CD14-positive monocyte (primary cell): ENCODE measurements at regions not wholly inside any gene's neighbourhood (a gene's known extent, or its start where the extent isn't known, plus 50 kb on each side); places are given as distances from the start of the nearest gene placed in this dataset.

ENCODE experiments used
- DNase-seq, 3 donors: peaks; one replicate each; pipeline ENCODE4 v3.0.0-alpha.2; 2011 to 2022
- H2AFZ ChIP-seq: 2 replicates; pipeline ENCODE4 v1.6.0; 2012; ENCODE audit warnings: mild to moderate bottlenecking, low read depth, low read length, inconsistent platforms; ENCODE audit not compliant: insufficient read depth, poor library complexity, severe bottlenecking
- H3K27ac ChIP-seq, 2 donors: 1 replicate in 1 of 2; 2 replicates in 1 of 2; pipeline ENCODE4 v1.5.1; 2012 to 2013; ENCODE audit warnings: low read length in 2 of 2, control low read depth in 1 of 2, inconsistent platforms in 1 of 2, low read depth in 1 of 2, mild to moderate bottlenecking in 1 of 2
- H3K27me3 ChIP-seq, 2 donors: one replicate each; pipeline versions ENCODE4 v1.6.0 to v1.6.1; 2011 to 2013; ENCODE audit warnings: low read length in 2 of 2; ENCODE audit not compliant: control insufficient read depth in 2 of 2, insufficient read depth in 2 of 2
- H3K36me3 ChIP-seq, 2 donors: replicated peaks in 1 of 2; 1 replicate in 1 of 2; 2 replicates in 1 of 2; pipeline versions ENCODE4 v1.5.1 to v1.6.1; 2012 to 2013; ENCODE audit warnings: low read length in 2 of 2, control low read depth in 1 of 2, inconsistent platforms in 1 of 2, mild to moderate bottlenecking in 1 of 2; ENCODE audit not compliant: insufficient read depth in 2 of 2, control insufficient read depth in 1 of 2
- H3K4me1 ChIP-seq, 2 donors: 1 replicate in 1 of 2; 2 replicates in 1 of 2; pipeline versions ENCODE4 v1.5.1 to v1.6.1; 2012 to 2013; ENCODE audit warnings: low read length in 2 of 2, control low read depth in 1 of 2, inconsistent platforms in 1 of 2, mild to moderate bottlenecking in 1 of 2, moderate library complexity in 1 of 2; ENCODE audit not compliant: insufficient read depth in 2 of 2, control insufficient read depth in 1 of 2
- H3K4me2 ChIP-seq: replicated peaks from 2 replicates; pipeline ENCODE3; 2012; ENCODE audit warnings: low read length, moderate library complexity, mild to moderate bottlenecking; ENCODE audit not compliant: poor library complexity, severe bottlenecking; ENCODE audit errors: extremely low read depth
- H3K4me3 ChIP-seq, 3 experiments: fragments of 200-600 bp in 1 of 3; sonication (generic) in 1 of 3; replicated peaks in 1 of 3; 1 replicate in 2 of 3; 2 replicates in 1 of 3; pipeline ENCODE4 v1.5.1; 2011 to 2013; ENCODE audit warnings: low read length in 3 of 3, mild to moderate bottlenecking in 3 of 3, control low read depth in 2 of 3, low read depth in 2 of 3, inconsistent platforms in 1 of 3, moderate library complexity in 1 of 3
- H3K79me2 ChIP-seq: 2 replicates; pipeline ENCODE4 v1.6.0; 2012; ENCODE audit warnings: mild to moderate bottlenecking, control low read depth, inconsistent platforms, low read length, moderate library complexity; ENCODE audit not compliant: insufficient read depth
- H3K9ac ChIP-seq: 2 replicates; pipeline ENCODE4 v1.6.0; 2017; ENCODE audit warnings: low read length, mild to moderate bottlenecking; ENCODE audit not compliant: insufficient read depth, poor library complexity, severe bottlenecking
- H3K9me3 ChIP-seq, 2 donors: replicated peaks in 1 of 2; 1 replicate in 1 of 2; 2 replicates in 1 of 2; pipeline versions ENCODE4 v1.5.1 to v1.6.1; 2012 to 2013; ENCODE audit warnings: low read length in 2 of 2, control low read depth in 1 of 2; ENCODE audit not compliant: control insufficient read depth in 1 of 2, insufficient read depth in 1 of 2
- H4K20me1 ChIP-seq: 2 replicates; pipeline ENCODE4 v1.6.0; 2012; ENCODE audit warnings: mild to moderate bottlenecking, low read length, control low read depth, moderate library complexity; ENCODE audit not compliant: insufficient read depth
- H3K27ac Mint-ChIP-seq, 7 donors: one replicate each; pipeline ENCODE4 v1.8.0; 2020; ENCODE audit warnings: mild to moderate bottlenecking in 7 of 7, mixed read lengths in 7 of 7, moderate library complexity in 6 of 7, inconsistent platforms in 2 of 7
- H3K27me3 Mint-ChIP-seq, 3 donors: one replicate each; pipeline ENCODE4 v1.8.0; 2021 to 2022; ENCODE audit warnings: low read depth in 3 of 3, mild to moderate bottlenecking in 3 of 3, mixed read lengths in 3 of 3, moderate library complexity in 3 of 3, inconsistent platforms in 1 of 3
- H3K36me3 Mint-ChIP-seq, 2 donors: one replicate each; pipeline ENCODE4 v1.8.0; 2020; ENCODE audit warnings: mixed read lengths in 2 of 2, inconsistent platforms in 1 of 2, mild to moderate bottlenecking in 1 of 2
- H3K4me1 Mint-ChIP-seq: one replicate; pipeline ENCODE4 v1.8.0; 2020; ENCODE audit warnings: mild to moderate bottlenecking, mixed read lengths
- H3K4me3 Mint-ChIP-seq, 2 donors: one replicate each; pipeline ENCODE4 v1.8.0; 2020; ENCODE audit warnings: mild to moderate bottlenecking in 2 of 2, mixed read lengths in 2 of 2, moderate library complexity in 1 of 2
- H3K9me3 Mint-ChIP-seq, 7 donors: one replicate each; pipeline ENCODE4 v1.8.0; 2020 to 2022; ENCODE audit warnings: mixed read lengths in 7 of 7, mild to moderate bottlenecking in 6 of 7, moderate library complexity in 6 of 7, inconsistent platforms in 2 of 7
- CTCF ChIP-seq: fragments of 200-600 bp; IDR thresholded peaks from one replicate; pipeline ENCODE4 v1.8.0; 2022; ENCODE audit warnings: antibody characterized with exemption, mild to moderate bottlenecking
- WGBS: methylation state at CpG from one replicate; pipeline ENCODE4 v1.1.5; 2013; ENCODE audit warnings: missing lambda C conversion rate; ENCODE audit not compliant: insufficient coverage; 5-methylcytosine and 5-hydroxymethylcytosine counted together
- intact Hi-C, 2 donors: fragments of 100-400 bp; cut with micrococcal nuclease; formaldehyde crosslinking; loops; one replicate each; pipeline versions ENCODE4 v1.15.0 to v1.15.1; 2023

GRCh38 chr9:68648971-68649370 lies 56.1 kb upstream of the PIP5K1B start:
- peaks cover 0 to 6% (median 0%) of the 10 kb centered on the region in 3 donors for H3K27me3 Mint-ChIP-seq
- no peak overlapping the region for H3K4me2 ChIP-seq
- H4K20me1 ChIP-seq, result no peaks in the 10 kb centered on the region
- no peak overlapping the region for H3K27ac ChIP-seq
- H3K36me3 Mint-ChIP-seq, result no peaks in the 10 kb centered on the region
- no peaks in the 10 kb centered on the region for H3K27me3 ChIP-seq
- H3K9ac ChIP-seq, result no peak overlapping the region
- H3K4me1 Mint-ChIP-seq, result peaks cover 2% of the 10 kb centered on the region
- no peak overlapping the region for H3K4me3 ChIP-seq
- peaks cover 0 to 2% (median 0%) of the 10 kb centered on the region in 7 donors for H3K9me3 Mint-ChIP-seq
- no peak overlapping the region for H3K27ac Mint-ChIP-seq
- H3K4me3 Mint-ChIP-seq, result no peak overlapping the region
- no CpG with 5 or more reads among the region's 1 CpG for WGBS
- peaks cover 5 to 6% of the 10 kb centered on the region in 2 donors for H3K4me1 ChIP-seq
- no peak for TF ChIP-seq CTCF
- H3K9me3 ChIP-seq, result no peaks in the 10 kb centered on the region
- no peaks in the 10 kb centered on the region for H3K79me2 ChIP-seq
- intact Hi-C loops, result no loop called here
- no peaks in the 10 kb centered on the region for H3K36me3 ChIP-seq
- H2AFZ ChIP-seq, result no peak overlapping the region
- DNase-seq, result no peak

GRCh38 chr9:68651280-68651893 lies 53.7 kb upstream of the PIP5K1B start:
- no peak for TF ChIP-seq CTCF
- WGBS, result 60% methylated on average over 2 of the region's 3 CpGs
- Mint-ChIP-seq H3K4me1 (no peaks in the 10 kb centered on the region), H3K36me3 (no peaks in the 10 kb centered on the region), H3K27me3 (peaks cover 0 to 2% (median 0%) of the 10 kb centered on the region in 3 donors), H3K4me3 (no peak overlapping the region), H3K9me3 (no peaks in the 10 kb centered on the region), H3K27ac (no peak overlapping the region)
- Histone ChIP-seq H3K36me3 (no peaks in the 10 kb centered on the region), H3K4me1 (no peaks in the 10 kb centered on the region), H3K9ac (no peak overlapping the region), H3K4me3 (no peak overlapping the region), H3K27me3 (no peaks in the 10 kb centered on the region), H3K27ac (no peak overlapping the region), H3K9me3 (no peaks in the 10 kb centered on the region), H3K4me2 (no peak overlapping the region), H3K79me2 (no peaks in the 10 kb centered on the region), H2AFZ (no peak overlapping the region), H4K20me1 (no peaks in the 10 kb centered on the region)
- DNase-seq, result no peak
- intact Hi-C loops, result no loop called here
